Peyer's patch (tissue), 4 donors: ENCODE measurements at regions not wholly inside any gene's neighbourhood (a gene's known extent, or its start where the extent isn't known, plus 50 kb on each side); places are given as distances from the start of the nearest gene placed in this dataset.

Source experiments
- DNase-seq, 3 donors: peaks; one replicate each; pipeline ENCODE4 v3.0.0-alpha.2; 2017 to 2019
- H3K27ac ChIP-seq, 4 donors: fragments of 200-600 bp; sonication (generic); one replicate each; pipeline ENCODE4 v1.5.1; 2016 to 2019
- H3K27me3 ChIP-seq, 2 donors: fragments of 200-600 bp; sonication (generic); one replicate each; pipeline ENCODE4 v1.5.1; 2019
- H3K36me3 ChIP-seq, 3 donors: fragments of 200-600 bp; sonication (generic); one replicate each; pipeline ENCODE4 v1.5.1; 2016 to 2019
- H3K4me1 ChIP-seq, 4 donors: fragments of 200-600 bp; sonication (generic); one replicate each; pipeline ENCODE4 v1.5.1; 2016 to 2019
- H3K4me3 ChIP-seq, 4 donors: fragments of 200-600 bp; sonication (generic); 1 replicate in 3 of 4; 2 replicates in 1 of 4; pipeline ENCODE4 v1.5.1; 2016 to 2019; ENCODE audit warnings: mild to moderate bottlenecking in 1 of 4
- H3K9me3 ChIP-seq, 4 donors: fragments of 200-600 bp; sonication (generic); one replicate each; pipeline ENCODE4 v1.5.1; 2016 to 2019; ENCODE audit warnings: mild to moderate bottlenecking in 1 of 4
- POLR2A ChIP-seq, 2 donors: fragments of 450-650 bp; IDR thresholded peaks; one replicate each; pipeline ENCODE4 v1.5.1; 2017; ENCODE audit warnings: antibody characterized with exemption in 2 of 2, mild to moderate bottlenecking in 2 of 2, moderate library complexity in 2 of 2
- TF ChIP-seq, protein P1 (sequence below), 6 experiments: fragments of 450-650 bp in 4 of 6; fragments of 200-600 bp in 2 of 6; sonication (generic) in 1 of 6; IDR thresholded peaks; one replicate each; pipeline ENCODE4 v1.5.1; 2017 to 2019; ENCODE audit warnings: antibody characterized with exemption in 6 of 6, mild to moderate bottlenecking in 3 of 6, moderate library complexity in 1 of 6

DNA sequence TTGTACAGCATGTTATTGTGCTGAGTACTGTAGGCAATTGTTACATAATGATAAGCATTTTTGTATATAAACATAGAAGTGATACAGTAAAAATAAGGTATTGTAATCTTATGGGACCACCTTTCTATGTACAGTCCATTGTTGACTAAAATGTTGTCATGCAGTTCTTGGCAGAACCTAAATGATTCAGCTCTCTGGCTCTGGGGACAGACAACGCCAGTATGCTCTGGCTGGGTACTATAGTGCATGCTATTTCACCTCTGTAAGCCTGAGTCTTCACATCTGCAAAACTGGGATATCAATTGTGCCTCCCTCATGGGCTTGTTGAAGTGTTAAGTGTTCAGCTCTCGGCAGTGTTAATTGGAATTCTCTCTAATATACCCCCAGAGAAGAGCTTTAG is 674.3 kb downstream of the INHBA start:
- Histone ChIP-seq H3K9me3 (no peaks in the 10 kb centered on the region), H3K27ac (no peak overlapping the region), H3K4me1 (no peaks in the 10 kb centered on the region), H3K36me3 (no peaks in the 10 kb centered on the region), H3K4me3 (no peak overlapping the region), H3K27me3 (no peaks in the 10 kb centered on the region)
- no peak for DNase-seq
- no peak for TF ChIP-seq POLR2A (IDR thresholded peaks at IDR 0.05)
- TF ChIP-seq, protein P1, sequence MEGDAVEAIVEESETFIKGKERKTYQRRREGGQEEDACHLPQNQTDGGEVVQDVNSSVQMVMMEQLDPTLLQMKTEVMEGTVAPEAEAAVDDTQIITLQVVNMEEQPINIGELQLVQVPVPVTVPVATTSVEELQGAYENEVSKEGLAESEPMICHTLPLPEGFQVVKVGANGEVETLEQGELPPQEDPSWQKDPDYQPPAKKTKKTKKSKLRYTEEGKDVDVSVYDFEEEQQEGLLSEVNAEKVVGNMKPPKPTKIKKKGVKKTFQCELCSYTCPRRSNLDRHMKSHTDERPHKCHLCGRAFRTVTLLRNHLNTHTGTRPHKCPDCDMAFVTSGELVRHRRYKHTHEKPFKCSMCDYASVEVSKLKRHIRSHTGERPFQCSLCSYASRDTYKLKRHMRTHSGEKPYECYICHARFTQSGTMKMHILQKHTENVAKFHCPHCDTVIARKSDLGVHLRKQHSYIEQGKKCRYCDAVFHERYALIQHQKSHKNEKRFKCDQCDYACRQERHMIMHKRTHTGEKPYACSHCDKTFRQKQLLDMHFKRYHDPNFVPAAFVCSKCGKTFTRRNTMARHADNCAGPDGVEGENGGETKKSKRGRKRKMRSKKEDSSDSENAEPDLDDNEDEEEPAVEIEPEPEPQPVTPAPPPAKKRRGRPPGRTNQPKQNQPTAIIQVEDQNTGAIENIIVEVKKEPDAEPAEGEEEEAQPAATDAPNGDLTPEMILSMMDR (IDR thresholded peaks at IDR 0.05), result no peak

DNA sequence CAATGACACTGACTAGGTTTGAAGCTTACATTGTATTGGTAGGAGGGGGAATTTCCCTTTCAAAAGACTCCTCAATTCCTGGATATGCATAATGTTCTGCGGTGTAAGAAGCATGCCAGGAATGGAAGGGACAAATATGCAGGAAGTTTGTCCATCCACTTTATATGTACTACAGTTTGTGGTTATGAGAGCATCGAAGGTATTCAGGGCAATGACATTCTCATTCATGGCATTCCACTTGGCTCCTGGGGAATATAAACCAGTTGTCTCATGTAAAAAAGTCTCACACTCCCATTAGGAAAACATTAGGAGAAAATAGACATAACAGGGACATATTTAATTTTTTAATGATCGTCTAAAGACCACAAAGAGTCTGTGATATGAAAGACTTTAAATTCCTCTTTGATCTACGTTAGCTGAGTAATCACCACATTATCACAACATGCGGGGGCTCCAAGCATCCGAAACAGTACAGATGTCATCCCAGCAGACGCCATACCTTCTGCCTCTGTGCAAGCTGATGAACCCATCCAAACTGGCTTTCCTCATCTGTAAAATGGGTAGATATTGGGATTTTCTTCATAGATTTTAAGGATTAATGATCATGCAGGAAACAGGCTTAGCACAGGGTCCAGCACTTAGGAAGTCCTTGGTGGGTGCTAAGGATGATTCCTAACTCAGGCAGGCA is 675.3 kb downstream of the INHBA start:
- no peak for TF ChIP-seq POLR2A (IDR thresholded peaks at IDR 0.05)
- TF ChIP-seq, protein P1 (IDR thresholded peaks at IDR 0.05), result no peak
- Histone ChIP-seq H3K27me3 (no peaks in the 10 kb centered on the region), H3K27ac (no peak overlapping the region), H3K9me3 (no peaks in the 10 kb centered on the region), H3K4me1 (no peaks in the 10 kb centered on the region), H3K4me3 (no peak overlapping the region), H3K36me3 (no peaks in the 10 kb centered on the region)
- no peak for DNase-seq

DNA sequence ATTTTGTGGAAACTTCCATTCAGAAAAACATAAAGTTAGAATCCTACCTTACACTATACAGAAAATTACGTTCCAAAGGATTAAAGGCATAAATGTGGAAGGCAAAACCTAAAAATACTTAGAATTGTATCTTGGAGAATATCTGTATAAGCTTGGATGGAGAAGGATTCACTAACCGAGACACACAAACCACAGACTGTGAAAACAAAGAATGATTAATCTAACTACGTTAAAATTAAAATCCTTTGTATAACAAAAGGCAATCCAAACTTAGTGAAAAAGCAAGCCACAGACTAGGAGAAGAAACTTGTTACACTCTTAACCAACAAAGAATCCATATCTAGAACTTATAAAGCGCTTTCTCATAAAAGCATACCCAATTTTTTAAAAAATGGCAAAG is 678.8 kb downstream of the INHBA start:
- Histone ChIP-seq H3K27me3 (no peaks in the 10 kb centered on the region), H3K4me1 (no peaks in the 10 kb centered on the region), H3K4me3 (no peak overlapping the region), H3K36me3 (no peaks in the 10 kb centered on the region), H3K27ac (no peak overlapping the region), H3K9me3 (no peaks in the 10 kb centered on the region)
- TF ChIP-seq, protein P1 (IDR thresholded peaks at IDR 0.05), result no peak
- TF ChIP-seq POLR2A (IDR thresholded peaks at IDR 0.05), result no peak
- DNase-seq, result no peak

DNA sequence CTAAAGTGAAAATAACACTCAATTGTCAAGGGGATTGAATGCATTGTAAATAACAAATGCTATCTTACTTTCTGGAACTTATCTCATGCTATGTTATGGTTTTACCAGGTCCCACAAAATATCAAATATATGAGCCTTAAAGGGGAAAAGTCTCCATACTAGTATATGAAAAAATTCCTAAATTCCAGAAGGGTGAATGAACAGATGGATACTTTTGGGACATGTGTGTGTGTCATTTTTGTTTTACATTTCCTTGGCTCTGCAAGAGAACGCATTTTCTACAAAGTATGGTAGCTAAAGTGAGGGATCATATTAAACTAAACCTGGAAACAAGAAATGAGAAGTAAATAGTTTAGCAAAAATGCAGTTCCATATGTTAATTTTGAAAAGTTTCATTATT is 682.8 kb downstream of the INHBA start:
- Histone ChIP-seq H3K9me3 (no peaks in the 10 kb centered on the region), H3K4me1 (no peaks in the 10 kb centered on the region)
- TF ChIP-seq POLR2A (IDR thresholded peaks at IDR 0.05), result no peak
- TF ChIP-seq, protein P1 (IDR thresholded peaks at IDR 0.05), result no peak

DNA sequence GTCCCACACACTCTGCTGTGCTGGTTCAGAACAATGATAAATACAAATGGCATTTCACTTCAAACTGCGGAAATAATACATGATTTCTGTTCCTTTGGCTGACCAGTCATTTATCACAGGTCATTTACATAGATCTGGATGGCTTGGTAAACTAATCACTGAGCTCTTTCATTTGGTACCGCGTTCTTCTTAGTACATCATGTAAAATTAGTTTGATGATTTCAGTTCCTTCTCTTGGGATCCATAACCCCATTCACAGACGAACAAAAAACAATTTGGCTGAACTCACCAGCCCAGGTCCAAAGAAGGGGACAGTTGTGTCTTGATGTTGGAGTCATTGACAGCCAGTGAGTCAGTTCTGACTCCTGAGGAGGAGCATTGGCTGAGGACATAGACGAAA is 689.8 kb downstream of the INHBA start:
- Histone ChIP-seq H3K4me1 (no peaks in the 10 kb centered on the region), H3K36me3 (no peaks in the 10 kb centered on the region), H3K9me3 (no peaks in the 10 kb centered on the region), H3K27me3 (no peaks in the 10 kb centered on the region), H3K4me3 (no peak overlapping the region), H3K27ac (no peak overlapping the region)
- no peak for TF ChIP-seq POLR2A (IDR thresholded peaks at IDR 0.05)
- DNase-seq, result no peak

More for the DNA sequence above, 682.8 kb downstream of the INHBA start:
- DNase-seq, result no peak
- H3K27me3 ChIP-seq, result no peaks in the 10 kb centered on the region
- no peak overlapping the region for H3K27ac ChIP-seq
- H3K36me3 ChIP-seq, result no peaks in the 10 kb centered on the region
- no peak overlapping the region for H3K4me3 ChIP-seq

DNA sequence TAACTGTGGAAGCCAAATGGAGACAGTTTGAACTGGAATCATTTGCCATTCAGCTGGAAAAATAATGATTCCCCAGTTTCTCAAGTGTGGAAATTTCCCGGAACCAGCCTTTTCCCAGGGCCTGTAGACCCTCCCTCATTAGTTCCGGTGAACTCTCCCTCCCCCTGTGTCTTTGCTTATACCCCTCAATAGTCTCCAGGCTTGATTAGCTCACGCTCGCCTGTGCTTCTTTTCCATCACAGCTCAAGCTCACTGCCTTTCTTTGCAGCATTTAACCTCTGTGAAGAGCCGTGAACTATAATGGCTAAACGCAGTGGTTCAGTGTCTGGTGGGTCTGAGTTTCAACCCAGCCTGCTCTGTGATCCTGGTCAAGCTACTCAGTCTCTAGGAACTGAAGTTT is 690.8 kb downstream of the INHBA start:
- Histone ChIP-seq H3K4me1 (no peaks in the 10 kb centered on the region), H3K27ac (no peak overlapping the region), H3K9me3 (no peaks in the 10 kb centered on the region), H3K27me3 (no peaks in the 10 kb centered on the region), H3K4me3 (no peak overlapping the region), H3K36me3 (no peaks in the 10 kb centered on the region)
- DNase-seq, result no peak
- TF ChIP-seq, protein P1 (IDR thresholded peaks at IDR 0.05), result no peak
- TF ChIP-seq POLR2A (IDR thresholded peaks at IDR 0.05), result no peak
